ENCODE measurements at regions not wholly inside any gene's neighbourhood (a gene's known extent, or its start where the extent isn't known, plus 50 kb on each side); places are given as distances from the start of the nearest gene placed in this dataset.

GRCh38 chr9:106277966-106278365 is 583.6 kb downstream of the TMEM38B start:
- H3K23me2 ChIP-seq (ENCODE audit: insufficient read length, low read depth, low read length, poor library complexity, severe bottlenecking): no peaks in the 10 kb centered on the region
- no peak overlapping the region for H4K8ac ChIP-seq (replicated peaks; ENCODE audit: insufficient read length, low read depth, low read length)
- no peak overlapping the region for H3K23ac ChIP-seq (ENCODE audit: insufficient read length, low read depth, low read length)
- 0 out of 4 replicates have a peak, but pooled peaks cover 0 to 2% of the 10 kb centered on the region in 2 experiments for H3K4me1 Mint-ChIP-seq
- no peak overlapping the region for H3K27ac ChIP-seq (ENCODE audit: insufficient read length, low read depth, low read length)
- no peak for DNase-seq
- H3K27ac Mint-ChIP-seq: no peak overlapping the region; a peak in 1 of 7 replicates
- no peak overlapping the region for H2AFZ ChIP-seq (ENCODE audit: low read length)
- no peak overlapping the region for H2BK12ac ChIP-seq (ENCODE audit: insufficient read length, low read depth, low read length)
- H3T11ph ChIP-seq (ENCODE audit: low read length): no peak overlapping the region
- no peak overlapping the region for H3K4ac ChIP-seq (ENCODE audit: low read depth, low read length)
- H3K9me3 Mint-ChIP-seq: peaks cover 0 to 9% of the 10 kb centered on the region in 2 experiments; a peak in 3 of 5 replicates
- no peak overlapping the region for H3K14ac ChIP-seq (ENCODE audit: insufficient read depth, low read length)
- H3K4me2 ChIP-seq (ENCODE audit: insufficient read depth, insufficient read length, low read length): no peak overlapping the region
- H3K79me1 ChIP-seq (ENCODE audit: insufficient read depth, low read depth, low read length, poor library complexity, severe bottlenecking): no peaks in the 10 kb centered on the region
- H3K36me3 Mint-ChIP-seq (ENCODE audit: insufficient read depth in 1 of 3, low read depth in 3 of 3): peaks cover 0 to 4% (median 2%) of the 10 kb centered on the region in 3 experiments; a peak in 2 of 7 replicates
- no peak overlapping the region for H3K9ac ChIP-seq (ENCODE audit: extremely low read depth, insufficient read length, low read length)
- no peaks in the 10 kb centered on the region for H4K20me1 ChIP-seq (ENCODE audit: control insufficient read depth, insufficient read depth, insufficient read length)
- no peak overlapping the region for H4K91ac ChIP-seq (ENCODE audit: insufficient read length, low read depth, low read length)
- no peaks in the 10 kb centered on the region for H3K79me2 ChIP-seq (ENCODE audit: insufficient read depth, low read length)
- no peaks in the 10 kb centered on the region for H3K27me3 ChIP-seq (ENCODE audit: insufficient read depth, low read length)
- no peak overlapping the region for H2AK5ac ChIP-seq (ENCODE audit: insufficient read length, low read length)
- H3K9me3 ChIP-seq (ENCODE audit: control insufficient read depth, low read depth, low read length): no peaks in the 10 kb centered on the region
- no peaks in the 10 kb centered on the region for H3K27me3 Mint-ChIP-seq (ENCODE audit: low read depth)
- no CpG with 5 or more reads among the region's 6 CpGs for WGBS (ENCODE audit: extremely low coverage, insufficient read length, low lambda C conversion rate)
- no peak for TF ChIP-seq CTCF (conservative IDR thresholded peaks at IDR 0.05)
- no peak overlapping the region for H2BK120ac ChIP-seq (ENCODE audit: low read depth, low read length, poor library complexity, severe bottlenecking)
- H2BK20ac ChIP-seq (ENCODE audit: low read depth, low read length, poor library complexity, severe bottlenecking): no peak overlapping the region
- H2BK5ac ChIP-seq (ENCODE audit: insufficient read length, low read length): no peak overlapping the region
- H2BK15ac ChIP-seq (ENCODE audit: low read depth, low read length): no peak overlapping the region
- no peak overlapping the region for H4K5ac ChIP-seq (ENCODE audit: insufficient read length, low read depth, low read length)
- no peaks in the 10 kb centered on the region for H3K4me1 ChIP-seq (ENCODE audit: insufficient read depth, low read length)
- H3K56ac ChIP-seq (ENCODE audit: insufficient read length, low read depth, low read length): no peak overlapping the region
- H3K4me3 Mint-ChIP-seq: no peak overlapping the region
- H3K18ac ChIP-seq (ENCODE audit: insufficient read length, low read depth, low read length): no peak overlapping the region

All from H9 (cell line).